C4-2B (cell line): ENCODE measurements at regions not wholly inside any gene's neighbourhood (a gene's known extent, or its start where the extent isn't known, plus 50 kb on each side); places are given as distances from the start of the nearest gene placed in this dataset.

ENCODE experiments used
- CTCF ChIP-seq: fragments of 450-650 bp; conservative IDR thresholded peaks from 2 replicates; pipeline ENCODE4 v1.5.1; 2017; ENCODE audit warnings: mild to moderate bottlenecking
- ZFX ChIP-seq: fragments of 450-650 bp; IDR thresholded peaks from 2 replicates; pipeline ENCODE4 v1.6.1; 2017

GRCh38 chr19:28998974-28999373, 214.0 kb downstream of the UQCRFS1 start:
- no peak for TF ChIP-seq CTCF
- TF ChIP-seq ZFX: no peak
